Sigmoid colon (tissue), 6 donors: ENCODE measurements at regions not wholly inside any gene's neighbourhood (a gene's known extent, or its start where the extent isn't known, plus 50 kb on each side); places are given as distances from the start of the nearest gene placed in this dataset.

ENCODE experiments used
- DNase-seq: peaks from one replicate; pipeline ENCODE4 v3.0.0-alpha.2; 2019
- H3K27ac ChIP-seq, 4 donors: fragments of 200-600 bp; sonication (generic); one replicate each; pipeline ENCODE4 v1.5.1; 2016 to 2019; ENCODE audit warnings: mild to moderate bottlenecking in 1 of 4
- H3K27me3 ChIP-seq, 3 donors: fragments of 200-600 bp; sonication (generic); one replicate each; pipeline ENCODE4 v1.5.1; 2019; ENCODE audit warnings: mild to moderate bottlenecking in 1 of 3
- H3K36me3 ChIP-seq, 4 donors: fragments of 200-600 bp; sonication (generic); one replicate each; pipeline ENCODE4 v1.5.1; 2016 to 2019
- H3K4me1 ChIP-seq, 4 donors: fragments of 200-600 bp; sonication (generic); one replicate each; pipeline ENCODE4 v1.5.1; 2017 to 2019
- H3K4me3 ChIP-seq, 4 donors: fragments of 200-600 bp; sonication (generic); one replicate each; pipeline ENCODE4 v1.5.1; 2017 to 2019; ENCODE audit warnings: mild to moderate bottlenecking in 2 of 4, moderate library complexity in 1 of 4
- H3K9me3 ChIP-seq, 4 donors: fragments of 200-600 bp in 3 of 4; sonication (generic) in 3 of 4; one replicate each; pipeline versions ENCODE4 v1.5.1 to v1.6.1; 2013 to 2019
- CTCF ChIP-seq, 4 experiments: fragments of 450-650 bp in 3 of 4; fragments of 200-600 bp in 1 of 4; IDR thresholded peaks; one replicate each; pipeline ENCODE4 v1.5.1; 2016 to 2019; ENCODE audit warnings: antibody characterized with exemption in 4 of 4, mild to moderate bottlenecking in 3 of 4, moderate library complexity in 2 of 4
- EP300 ChIP-seq, 4 donors: sonication (generic); formaldehyde crosslinking; IDR thresholded peaks; one replicate each; pipeline ENCODE4 v1.6.1; 2017; ENCODE audit warnings: antibody characterized with exemption in 4 of 4
- POLR2A ChIP-seq, 2 donors: fragments of 450-650 bp; IDR thresholded peaks; one replicate each; pipeline ENCODE4 v1.6.1; 2016; ENCODE audit warnings: antibody characterized with exemption in 2 of 2, mild to moderate bottlenecking in 2 of 2, moderate library complexity in 2 of 2
- POLR2AphosphoS5 ChIP-seq, 4 donors: sonication (generic); formaldehyde crosslinking; IDR thresholded peaks; one replicate each; pipeline ENCODE4 v1.6.1; 2017; ENCODE audit warnings: antibody characterized with exemption in 4 of 4
- WGBS, 2 donors: extraction: QIAGEN DNeasy Blood & Tissue Kit; methylation state at CpG; one replicate each; pipeline ENCODE4 v1.1.7; 2013; 5-methylcytosine and 5-hydroxymethylcytosine counted together
- intact Hi-C: fragments of 100-400 bp; cut with DNase I; formaldehyde crosslinking; loops from one replicate; pipeline ENCODE4 v1.15.1; 2023
- donor health status: healthy with polysubstance abuse.
- donor health status: healthy.

- H3K27ac ChIP-seq = no peak overlapping the region
- intact Hi-C loops = no loop called here
- no peaks in the 10 kb centered on the region for H3K9me3 ChIP-seq
- no peak overlapping the region for H3K4me3 ChIP-seq
- H3K27me3 ChIP-seq = no peaks in the 10 kb centered on the region
- no peak for DNase-seq
- H3K4me1 ChIP-seq = no peaks in the 10 kb centered on the region
- no peak for TF ChIP-seq POLR2AphosphoS5 (IDR thresholded peaks at IDR 0.05)
- no peak for TF ChIP-seq POLR2A (IDR thresholded peaks at IDR 0.05)
- TF ChIP-seq CTCF (IDR thresholded peaks at IDR 0.05) = no peak
- no peak for TF ChIP-seq EP300 (IDR thresholded peaks at IDR 0.05)
- WGBS, 2 donors = 88% methylated on average over 1 of the region's 1 CpG
- no peaks in the 10 kb centered on the region for H3K36me3 ChIP-seq
These were observed 88.4 kb downstream of the C21orf91 start for GRCh38 chr21:17730782-17731181.

- no peaks in the 10 kb centered on the region for H3K36me3 ChIP-seq
- H3K9me3 ChIP-seq = no peaks in the 10 kb centered on the region
- H3K4me1 ChIP-seq = no peaks in the 10 kb centered on the region
- 71 to 80% methylated on average over 2 of the region's 2 CpGs for WGBS, 2 donors
- TF ChIP-seq POLR2AphosphoS5 (IDR thresholded peaks at IDR 0.05) (no peak), CTCF (IDR thresholded peaks at IDR 0.05) (no peak), POLR2A (IDR thresholded peaks at IDR 0.05) (no peak), EP300 (IDR thresholded peaks at IDR 0.05) (no peak)
- intact Hi-C loops = no loop called here
- H3K4me3 ChIP-seq = no peak overlapping the region
- no peaks in the 10 kb centered on the region for H3K27me3 ChIP-seq
- H3K27ac ChIP-seq = no peak overlapping the region
- DNase-seq = no peak
These were observed 89.7 kb downstream of the C21orf91 start for GRCh38 chr21:17729455-17729854.

GRCh38 chr21:17727361-17727760 is 91.8 kb downstream of the C21orf91 start:
- H3K36me3 ChIP-seq = no peaks in the 10 kb centered on the region

GRCh38 chr21:17726047-17726829 is 92.9 kb downstream of the C21orf91 start:
- intact Hi-C loops = no loop called here
- no peak for DNase-seq
- H3K4me3 ChIP-seq = no peak overlapping the region
- 93 to 94% methylated on average over 8 of the region's 8 CpGs for WGBS, 2 donors
- H3K27me3 ChIP-seq = no peaks in the 10 kb centered on the region
- H3K36me3 ChIP-seq = no peaks in the 10 kb centered on the region
- no peaks in the 10 kb centered on the region for H3K9me3 ChIP-seq
- no peak for TF ChIP-seq POLR2AphosphoS5 (IDR thresholded peaks at IDR 0.05)
- no peak for TF ChIP-seq CTCF (IDR thresholded peaks at IDR 0.05)
- TF ChIP-seq EP300 (IDR thresholded peaks at IDR 0.05) = no peak
- TF ChIP-seq POLR2A (IDR thresholded peaks at IDR 0.05) = no peak
- no peak overlapping the region for H3K27ac ChIP-seq
- no peaks in the 10 kb centered on the region for H3K4me1 ChIP-seq

More at GRCh38 chr21:17727361-17727760, 91.8 kb downstream of the C21orf91 start:
- TF ChIP-seq POLR2AphosphoS5 (IDR thresholded peaks at IDR 0.05) (no peak), EP300 (IDR thresholded peaks at IDR 0.05) (no peak)
- Histone ChIP-seq H3K9me3 (no peaks in the 10 kb centered on the region), H3K4me3 (no peak overlapping the region), H3K4me1 (no peaks in the 10 kb centered on the region), H3K27ac (no peak overlapping the region), H3K27me3 (no peaks in the 10 kb centered on the region)
- no peak for DNase-seq
- 61 to 75% methylated on average over 6 of the region's 6 CpGs for WGBS, 2 donors
- intact Hi-C loops = no loop called here

- Histone ChIP-seq H3K9me3 (no peaks in the 10 kb centered on the region), H3K27ac (no peak overlapping the region), H3K27me3 (no peaks in the 10 kb centered on the region), H3K36me3 (no peaks in the 10 kb centered on the region), H3K4me3 (no peak overlapping the region), H3K4me1 (no peaks in the 10 kb centered on the region)
- TF ChIP-seq EP300 (IDR thresholded peaks at IDR 0.05) (no peak), POLR2AphosphoS5 (IDR thresholded peaks at IDR 0.05) (no peak), CTCF (IDR thresholded peaks at IDR 0.05) (no peak), POLR2A (IDR thresholded peaks at IDR 0.05) (no peak)
- no peak for DNase-seq
- intact Hi-C loops = no loop called here
- WGBS, 2 donors = 55% methylated on average over 3 of the region's 3 CpGs
These were observed 93.8 kb downstream of the C21orf91 start for GRCh38 chr21:17725339-17725738.
